ENCODE measurements at regions not wholly inside any gene's neighbourhood (a gene's known extent, or its start where the extent isn't known, plus 50 kb on each side); places are given as distances from the start of the nearest gene placed in this dataset.

- TF ChIP-seq CTCF (IDR thresholded peaks at IDR 0.05; ENCODE audit: insufficient read depth, low read depth, low read length) (no peak), EZH2 (IDR thresholded peaks at IDR 0.05; ENCODE audit: insufficient read depth, low read length) (no peak)
Measured at GRCh38 chr3:118799303-118799702, 235.3 kb downstream of the IGSF11 start.

Measured in astrocyte (in vitro differentiated cells and primary cell).